22Rv1 (cell line): ENCODE measurements at regions not wholly inside any gene's neighbourhood (a gene's known extent, or its start where the extent isn't known, plus 50 kb on each side); places are given as distances from the start of the nearest gene placed in this dataset.

Source experiments
- H3K27ac ChIP-seq: fragments of 450-650 bp; 2 replicates; pipeline ENCODE4 v1.5.1; 2017
- ZFX ChIP-seq: fragments of 450-650 bp; IDR thresholded peaks from 2 replicates; pipeline ENCODE4 v1.6.1; 2017; ENCODE audit warnings: antibody characterized with exemption, borderline replicate concordance
- TF ChIP-seq, protein P1 (sequence below): fragments of 450-650 bp; IDR thresholded peaks from 2 replicates; pipeline ENCODE4 v1.5.1; 2017; ENCODE audit warnings: mild to moderate bottlenecking

DNA sequence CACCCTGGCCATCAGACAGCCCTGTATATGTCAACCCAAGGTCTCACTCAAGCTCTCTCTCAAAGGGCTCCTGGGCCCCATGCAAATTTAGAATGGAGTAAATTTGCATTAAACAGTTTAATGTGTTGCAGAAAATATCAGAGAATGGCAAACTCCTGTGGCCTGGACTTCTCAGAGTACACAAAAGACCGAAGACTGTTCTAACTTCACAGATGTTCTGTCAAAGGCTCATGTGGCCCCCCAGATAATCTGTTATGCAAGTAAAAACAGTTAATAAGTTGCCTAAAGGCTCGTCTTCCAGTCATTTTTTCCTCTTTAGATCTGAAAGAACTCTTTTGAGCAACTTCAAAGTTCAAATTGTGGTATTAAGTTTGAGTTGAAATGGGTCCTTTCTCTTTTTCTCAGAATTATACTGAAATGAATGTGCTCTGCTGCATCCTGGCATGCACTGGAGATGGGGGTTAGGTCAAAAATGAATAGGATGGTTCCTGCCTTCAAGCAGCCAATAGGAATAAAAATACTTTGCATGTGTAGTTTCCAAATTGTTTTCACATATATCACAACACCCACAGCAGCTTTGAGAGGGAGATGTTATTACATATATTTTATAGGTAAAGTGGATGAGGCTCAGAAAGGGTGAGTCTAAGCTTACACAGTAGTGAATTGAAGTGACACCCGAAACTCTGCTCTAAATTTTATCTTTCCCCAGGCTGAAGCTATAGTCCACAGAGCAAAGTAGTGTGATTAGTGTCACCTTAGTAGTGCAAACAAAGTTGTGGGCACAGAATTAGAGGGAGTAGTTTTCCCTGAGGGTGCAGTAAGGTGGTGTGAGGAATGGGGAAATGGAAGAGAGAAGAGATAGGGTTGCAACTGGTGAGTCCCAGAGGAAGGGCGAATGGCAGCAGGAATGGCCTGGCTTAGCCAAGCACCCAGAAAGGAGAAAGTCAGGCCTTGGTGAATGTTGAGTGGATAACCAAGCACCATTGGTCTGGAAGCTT is 205.0 kb upstream of the RFC3 start:
- TF ChIP-seq, protein P1, sequence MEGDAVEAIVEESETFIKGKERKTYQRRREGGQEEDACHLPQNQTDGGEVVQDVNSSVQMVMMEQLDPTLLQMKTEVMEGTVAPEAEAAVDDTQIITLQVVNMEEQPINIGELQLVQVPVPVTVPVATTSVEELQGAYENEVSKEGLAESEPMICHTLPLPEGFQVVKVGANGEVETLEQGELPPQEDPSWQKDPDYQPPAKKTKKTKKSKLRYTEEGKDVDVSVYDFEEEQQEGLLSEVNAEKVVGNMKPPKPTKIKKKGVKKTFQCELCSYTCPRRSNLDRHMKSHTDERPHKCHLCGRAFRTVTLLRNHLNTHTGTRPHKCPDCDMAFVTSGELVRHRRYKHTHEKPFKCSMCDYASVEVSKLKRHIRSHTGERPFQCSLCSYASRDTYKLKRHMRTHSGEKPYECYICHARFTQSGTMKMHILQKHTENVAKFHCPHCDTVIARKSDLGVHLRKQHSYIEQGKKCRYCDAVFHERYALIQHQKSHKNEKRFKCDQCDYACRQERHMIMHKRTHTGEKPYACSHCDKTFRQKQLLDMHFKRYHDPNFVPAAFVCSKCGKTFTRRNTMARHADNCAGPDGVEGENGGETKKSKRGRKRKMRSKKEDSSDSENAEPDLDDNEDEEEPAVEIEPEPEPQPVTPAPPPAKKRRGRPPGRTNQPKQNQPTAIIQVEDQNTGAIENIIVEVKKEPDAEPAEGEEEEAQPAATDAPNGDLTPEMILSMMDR = no peak
- TF ChIP-seq ZFX = no peak
- no peak overlapping the region for H3K27ac ChIP-seq

DNA sequence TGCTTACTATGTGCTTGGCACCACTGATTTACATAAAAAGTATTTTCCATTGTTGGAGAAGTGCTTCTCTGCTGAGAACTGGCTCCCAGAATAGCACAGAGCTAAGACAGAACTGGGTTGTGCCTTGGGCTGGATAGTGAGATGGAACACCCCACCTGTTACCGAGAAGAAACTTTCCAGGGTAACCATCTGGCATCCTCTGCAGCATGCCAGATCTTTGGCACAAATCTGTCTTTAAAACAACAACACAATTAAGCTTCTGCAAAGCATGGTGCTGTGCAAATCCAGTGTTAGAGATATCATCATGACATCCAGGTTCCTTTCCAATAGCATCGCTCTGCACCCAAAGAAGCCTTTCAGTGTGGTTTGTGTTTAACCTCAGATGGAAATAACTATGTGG is 202.5 kb upstream of the RFC3 start:
- no peak overlapping the region for H3K27ac ChIP-seq
- no peak for TF ChIP-seq ZFX
- TF ChIP-seq, protein P1 = no peak

DNA sequence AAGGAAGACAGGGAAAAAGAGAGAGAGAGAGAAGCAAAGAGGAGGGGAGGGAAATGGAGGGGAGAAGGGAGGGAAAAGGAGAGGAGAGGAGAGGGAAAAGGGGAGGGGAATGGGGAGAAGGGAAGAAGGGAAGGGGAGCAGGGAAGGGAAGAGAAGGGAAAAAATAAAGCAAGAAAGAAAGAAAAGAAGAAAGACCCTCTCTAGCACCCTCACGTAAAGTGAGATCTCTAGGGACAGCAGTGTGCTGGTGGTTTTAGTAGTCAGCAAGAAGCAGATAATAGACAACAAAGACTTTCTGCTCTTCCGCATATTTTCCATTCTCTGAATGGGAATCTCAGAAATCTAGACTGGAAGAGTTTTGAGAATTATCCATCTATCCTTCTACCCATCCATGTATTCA is 201.8 kb upstream of the RFC3 start:
- TF ChIP-seq ZFX = no peak
- TF ChIP-seq, protein P1 = no peak
- no peak overlapping the region for H3K27ac ChIP-seq

DNA sequence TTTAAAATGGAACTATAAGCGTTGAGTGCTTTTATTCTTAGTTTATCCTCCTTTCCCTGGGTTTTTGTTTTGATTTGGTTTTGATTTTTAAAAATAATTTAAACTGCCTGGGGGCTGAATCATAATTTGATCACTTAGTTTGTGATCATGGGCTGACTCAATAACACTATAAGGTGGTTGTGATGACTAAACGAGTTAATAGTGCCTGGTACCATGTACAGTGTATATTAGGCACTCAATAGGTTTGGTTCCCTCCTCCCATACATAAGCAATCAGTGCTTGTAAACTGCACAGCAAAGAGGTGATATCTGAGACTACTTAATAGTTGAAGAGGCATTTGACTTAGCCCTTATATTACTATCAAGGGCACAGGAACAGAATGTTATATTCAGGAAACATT is 200.9 kb upstream of the RFC3 start:
- no peak for TF ChIP-seq ZFX
- TF ChIP-seq, protein P1 = no peak
- H3K27ac ChIP-seq = no peak overlapping the region

DNA sequence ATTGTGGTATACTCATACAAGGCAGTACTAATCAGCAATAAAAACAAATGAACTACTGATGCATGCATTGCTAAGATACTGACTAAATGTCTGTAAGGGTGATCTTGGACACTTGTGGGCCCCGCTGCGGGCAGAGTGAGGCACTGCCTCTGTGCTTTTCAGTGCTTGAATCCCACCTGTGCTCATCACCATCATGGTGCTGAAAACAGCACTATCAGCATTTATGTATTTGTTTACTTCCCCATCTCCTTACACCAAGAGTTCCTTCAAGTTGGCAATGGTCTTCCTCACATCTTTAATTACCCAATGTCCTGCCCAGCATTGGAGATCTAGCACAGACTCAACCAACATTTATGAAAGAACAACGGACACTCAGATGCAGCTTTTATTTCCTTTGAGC is 193.7 kb upstream of the RFC3 start:
- H3K27ac ChIP-seq = no peak overlapping the region
- TF ChIP-seq, protein P1 = no peak
- no peak for TF ChIP-seq ZFX

DNA sequence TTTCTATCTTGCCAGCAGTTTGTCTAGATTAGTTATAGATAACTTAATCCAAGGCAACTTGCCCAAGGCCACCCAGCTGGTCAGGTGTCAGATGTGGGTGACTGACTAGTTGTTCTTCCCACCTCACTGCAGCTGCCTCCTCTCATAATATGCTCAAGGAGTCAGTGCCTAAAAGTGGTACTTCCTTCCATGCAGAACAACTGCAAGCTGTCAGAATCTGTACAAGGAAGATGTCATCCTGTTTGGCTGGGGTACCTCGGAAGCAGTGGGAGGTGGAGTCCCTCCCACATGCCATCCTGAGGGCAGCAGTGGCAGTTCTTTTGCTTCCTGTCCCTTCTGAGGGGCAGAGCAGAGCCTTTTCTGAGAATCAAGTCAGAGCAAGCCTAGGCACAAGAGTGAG is 193.2 kb upstream of the RFC3 start:
- H3K27ac ChIP-seq = no peak overlapping the region
- TF ChIP-seq, protein P1 = no peak
- no peak for TF ChIP-seq ZFX

DNA sequence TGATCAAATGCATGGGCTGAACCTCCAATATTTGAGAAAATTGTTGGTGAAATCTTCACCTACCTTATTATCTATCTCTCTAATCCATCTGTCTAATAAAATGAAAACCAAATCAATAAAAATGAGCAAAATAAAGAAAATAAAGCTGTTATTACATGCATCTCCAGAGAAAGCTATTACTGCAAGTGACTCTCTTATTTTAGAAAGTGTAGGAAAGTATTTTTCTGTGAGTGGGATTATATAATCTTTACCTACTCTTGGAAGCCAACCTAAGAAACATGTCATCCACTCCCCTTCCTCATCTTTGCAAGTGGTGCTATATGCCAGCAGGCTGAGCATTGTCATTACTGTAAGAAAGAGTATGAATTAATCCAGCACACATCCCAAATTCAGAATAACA is 191.5 kb upstream of the RFC3 start:
- TF ChIP-seq, protein P1 = no peak
- no peak for TF ChIP-seq ZFX
- H3K27ac ChIP-seq = no peak overlapping the region
